Spleen (tissue), 11 donors: ENCODE measurements at regions not wholly inside any gene's neighbourhood (a gene's known extent, or its start where the extent isn't known, plus 50 kb on each side); places are given as distances from the start of the nearest gene placed in this dataset.

Source experiments
- DNase-seq: peaks from one replicate; pipeline ENCODE4 v3.0.0-alpha.2; 2020
- H3K27ac ChIP-seq, 8 donors: fragments of 200-600 bp; sonication (generic) in 7 of 8; 1 replicate in 4 of 8; 2 replicates in 4 of 8; pipeline versions ENCODE4 v1.5.0 to v1.8.0; 2016 to 2021; ENCODE audit warnings: inconsistent platforms in 4 of 8, mild to moderate bottlenecking in 4 of 8, moderate library complexity in 1 of 8
- H3K27me3 ChIP-seq, 7 donors: fragments of 200-600 bp; sonication (generic) in 6 of 7; replicated peaks in 1 of 7; 1 replicate in 4 of 7; 2 replicates in 3 of 7; pipeline versions ENCODE4 v1.5.0 to v1.8.0; 2016 to 2021; ENCODE audit warnings: inconsistent platforms in 3 of 7, mild to moderate bottlenecking in 1 of 7
- H3K36me3 ChIP-seq, 6 donors: fragments of 200-600 bp; sonication (generic) in 5 of 6; 1 replicate in 4 of 6; 2 replicates in 2 of 6; pipeline versions ENCODE4 v1.5.0 to v1.8.0; 2016 to 2021; ENCODE audit warnings: inconsistent platforms in 2 of 6
- H3K4me1 ChIP-seq, 6 donors: fragments of 200-600 bp; sonication (generic) in 5 of 6; 1 replicate in 3 of 6; 2 replicates in 3 of 6; pipeline versions ENCODE4 v1.5.0 to v1.8.0; 2016 to 2021; ENCODE audit warnings: inconsistent platforms in 3 of 6
- H3K4me3 ChIP-seq, 8 donors: fragments of 200-600 bp; sonication (generic) in 7 of 8; 1 replicate in 4 of 8; 2 replicates in 4 of 8; pipeline versions ENCODE4 v1.5.0 to v1.8.0; 2016 to 2021; ENCODE audit warnings: inconsistent platforms in 4 of 8, mild to moderate bottlenecking in 4 of 8, moderate library complexity in 2 of 8
- H3K9me3 ChIP-seq, 8 donors: fragments of 200-600 bp; sonication (generic) in 7 of 8; 1 replicate in 4 of 8; 2 replicates in 4 of 8; pipeline versions ENCODE4 v1.5.0 to v1.8.0; 2016 to 2021; ENCODE audit warnings: inconsistent platforms in 4 of 8
- CTCF ChIP-seq, 11 experiments: fragments of 200-600 bp in 7 of 11; fragments of 450-650 bp in 4 of 11; sonication (generic) in 4 of 11; IDR thresholded peaks in 8 of 11; conservative IDR thresholded peaks in 3 of 11; 1 replicate in 7 of 11; 2 replicates in 4 of 11; pipeline versions ENCODE4 v1.4.0 to v1.8.0; 2016 to 2021; ENCODE audit warnings: antibody characterized with exemption in 11 of 11, inconsistent platforms in 4 of 11, mild to moderate bottlenecking in 1 of 11
- POLR2A ChIP-seq, 3 donors: fragments of 450-650 bp; IDR thresholded peaks; one replicate each; pipeline ENCODE4 v1.5.1; 2017; ENCODE audit warnings: antibody characterized with exemption in 3 of 3, mild to moderate bottlenecking in 1 of 3
- POLR2AphosphoS5 ChIP-seq, 3 donors: sonication (generic); formaldehyde crosslinking; IDR thresholded peaks; one replicate each; pipeline ENCODE4 v1.5.1; 2017; ENCODE audit warnings: antibody characterized with exemption in 3 of 3
- WGBS, 5 donors: extraction: QIAGEN DNeasy Blood & Tissue Kit in 3 of 5; methylation state at CpG; one replicate each; pipeline versions ENCODE4 v1.1.5 to v1.1.7; 2013 to 2018; 5-methylcytosine and 5-hydroxymethylcytosine counted together
- intact Hi-C: fragments of 100-400 bp; cut with DNase I; formaldehyde crosslinking; loops from one replicate; pipeline ENCODE4 v1.15.0; 2023; ENCODE audit warnings: low total_unique reads
- donor health status: healthy with polysubstance abuse.
- donor health status: DM: no; HTN: no; CAD: no; lungs with moderate emphysema.
- donor health status: DM: no; HTN: no; CAD: no.
- donor health status: Bipolar disorder and iron deficiency.
- donor health status: healthy.
- donor health status: DM: no; HTN: no; CAD: no.
- donor health status: DM: yes; HTN: yes; CAD: no.

DNA sequence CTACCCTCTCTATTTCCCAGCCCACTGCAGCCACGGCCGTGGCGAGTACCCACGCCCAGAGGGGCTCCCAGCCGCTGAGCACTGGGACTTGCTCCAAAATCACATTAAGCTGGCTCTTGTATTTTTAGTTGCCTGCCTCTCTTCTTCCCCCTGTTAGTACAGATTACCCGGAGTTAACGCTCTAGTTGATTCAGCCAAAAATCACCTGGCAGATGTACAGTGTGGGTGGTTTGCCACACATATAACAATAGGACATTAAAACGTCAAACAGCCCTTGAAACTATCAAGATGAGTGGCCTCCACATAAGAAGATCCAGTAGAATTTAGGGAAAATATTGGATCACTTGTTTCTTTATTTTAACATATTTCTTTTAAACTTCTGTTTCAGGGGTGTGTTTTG lies 268.8 kb upstream of the PRDM1 start:
- 83 to 89% (median 87%) methylated on average over 8 of the region's 8 CpGs for WGBS, 5 donors
- Histone ChIP-seq H3K4me3 (no peak overlapping the region), H3K9me3 (peaks cover 0 to 6% (median 1%) of the 10 kb centered on the region in 8 donors), H3K27me3 (no peaks in the 10 kb centered on the region), H3K36me3 (no peaks in the 10 kb centered on the region), H3K27ac (no peak overlapping the region), H3K4me1 (no peaks in the 10 kb centered on the region)
- TF ChIP-seq CTCF (IDR thresholded peaks at IDR 0.05 in 8 of 11, conservative IDR thresholded peaks at IDR 0.05 in 3 of 11) (no peak), POLR2A (IDR thresholded peaks at IDR 0.05) (no peak), POLR2AphosphoS5 (IDR thresholded peaks at IDR 0.05) (no peak)
- no peak for DNase-seq
- intact Hi-C loops: no loop called here

DNA sequence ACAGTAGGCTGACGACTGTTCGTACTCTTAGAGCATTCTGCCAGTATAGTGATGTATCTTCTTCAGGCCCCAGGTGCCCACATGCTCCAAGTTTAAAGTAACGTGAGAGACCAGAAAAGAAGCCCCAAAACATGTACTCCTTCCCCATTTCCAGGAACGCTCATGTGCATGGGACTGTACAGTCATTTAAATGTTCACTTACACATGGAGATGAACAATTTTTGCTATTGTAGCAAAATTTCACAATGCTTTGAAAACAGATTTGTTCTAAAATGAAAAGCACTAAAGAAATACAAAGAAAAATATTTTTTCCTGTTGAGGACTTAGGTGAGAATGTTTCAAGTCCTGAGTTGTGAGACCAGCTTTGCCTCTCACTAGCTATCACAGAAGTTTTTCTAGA lies 269.3 kb upstream of the PRDM1 start:
- Histone ChIP-seq H3K27ac (no peak overlapping the region), H3K4me1 (no peaks in the 10 kb centered on the region), H3K9me3 (peaks cover 0 to 2% (median 0%) of the 10 kb centered on the region in 8 donors), H3K4me3 (no peak overlapping the region), H3K36me3 (no peaks in the 10 kb centered on the region), H3K27me3 (no peaks in the 10 kb centered on the region)
- 71 to 96% (median 79%) methylated on average over 4 of the region's 4 CpGs for WGBS, 5 donors
- TF ChIP-seq POLR2A (IDR thresholded peaks at IDR 0.05): no peak
- no peak for TF ChIP-seq CTCF (IDR thresholded peaks at IDR 0.05 in 8 of 11, conservative IDR thresholded peaks at IDR 0.05 in 3 of 11)
- TF ChIP-seq POLR2AphosphoS5 (IDR thresholded peaks at IDR 0.05): no peak
- DNase-seq: no peak
- intact Hi-C loops: no loop called here

- H3K4me3 ChIP-seq: no peak overlapping the region
- DNase-seq: no peak
- H3K27me3 ChIP-seq: no peaks in the 10 kb centered on the region
- no peaks in the 10 kb centered on the region for H3K9me3 ChIP-seq
- no peak for TF ChIP-seq POLR2AphosphoS5 (IDR thresholded peaks at IDR 0.05)
- no peak for TF ChIP-seq POLR2A (IDR thresholded peaks at IDR 0.05)
- TF ChIP-seq CTCF (IDR thresholded peaks at IDR 0.05 in 8 of 11, conservative IDR thresholded peaks at IDR 0.05 in 3 of 11): no peak
- no peak overlapping the region for H3K27ac ChIP-seq
- WGBS, 5 donors: 81 to 89% (median 85%) methylated on average over 6 of the region's 6 CpGs
- H3K36me3 ChIP-seq: no peaks in the 10 kb centered on the region
- H3K4me1 ChIP-seq: peaks cover 0 to 2% (median under 1%) of the 10 kb centered on the region in 6 donors
- intact Hi-C loops: no loop called here
Measured at GRCh38 chr6:105815661-105816555, 270.2 kb upstream of the PRDM1 start.

GRCh38 chr6:105814745-105815536 lies 271.2 kb upstream of the PRDM1 start:
- H3K36me3 ChIP-seq: no peaks in the 10 kb centered on the region
- peaks cover 0 to 12% (median 8%) of the 10 kb centered on the region in 6 donors for H3K4me1 ChIP-seq
- H3K9me3 ChIP-seq: no peaks in the 10 kb centered on the region
- H3K27me3 ChIP-seq: no peaks in the 10 kb centered on the region
- no peak for TF ChIP-seq POLR2A (IDR thresholded peaks at IDR 0.05)
- no peak for TF ChIP-seq CTCF (IDR thresholded peaks at IDR 0.05 in 8 of 11, conservative IDR thresholded peaks at IDR 0.05 in 3 of 11)
- TF ChIP-seq POLR2AphosphoS5 (IDR thresholded peaks at IDR 0.05): no peak
- H3K4me3 ChIP-seq: no peak overlapping the region
- intact Hi-C loops: no loop called here
- H3K27ac ChIP-seq: no peak overlapping the region
- 79 to 93% (median 85%) methylated on average over 3 of the region's 3 CpGs for WGBS, 5 donors
- DNase-seq: no peak
